ENCODE measurements at regions not wholly inside any gene's neighbourhood (a gene's known extent, or its start where the extent isn't known, plus 50 kb on each side); places are given as distances from the start of the nearest gene placed in this dataset.

- TF ChIP-seq CTCF (IDR thresholded peaks at IDR 0.05 in 4 of 5, conservative IDR thresholded peaks at IDR 0.05 in 1 of 5), result no peak
- TF ChIP-seq POLR2A (IDR thresholded peaks at IDR 0.05), result no peak
These were observed 137.0 kb downstream of the SNX19 start for GRCh38 chr11:130779267-130779666.

Measured in gastrocnemius medialis (tissue), 4 donors.